Lower leg skin (tissue), 3 donors: ENCODE measurements at regions not wholly inside any gene's neighbourhood (a gene's known extent, or its start where the extent isn't known, plus 50 kb on each side); places are given as distances from the start of the nearest gene placed in this dataset.

ENCODE experiments used
- POLR2A ChIP-seq, 2 donors: fragments of 450-650 bp; IDR thresholded peaks; one replicate each; pipeline ENCODE4 v1.6.1; 2016 to 2017; ENCODE audit warnings: antibody characterized with exemption in 2 of 2, mild to moderate bottlenecking in 1 of 2, moderate library complexity in 1 of 2
- TF ChIP-seq, protein P1 (sequence below), 3 donors: fragments of 450-650 bp; IDR thresholded peaks; one replicate each; pipeline ENCODE4 v1.5.1; 2016; ENCODE audit warnings: antibody characterized with exemption in 3 of 3, mild to moderate bottlenecking in 3 of 3, moderate library complexity in 2 of 3

DNA sequence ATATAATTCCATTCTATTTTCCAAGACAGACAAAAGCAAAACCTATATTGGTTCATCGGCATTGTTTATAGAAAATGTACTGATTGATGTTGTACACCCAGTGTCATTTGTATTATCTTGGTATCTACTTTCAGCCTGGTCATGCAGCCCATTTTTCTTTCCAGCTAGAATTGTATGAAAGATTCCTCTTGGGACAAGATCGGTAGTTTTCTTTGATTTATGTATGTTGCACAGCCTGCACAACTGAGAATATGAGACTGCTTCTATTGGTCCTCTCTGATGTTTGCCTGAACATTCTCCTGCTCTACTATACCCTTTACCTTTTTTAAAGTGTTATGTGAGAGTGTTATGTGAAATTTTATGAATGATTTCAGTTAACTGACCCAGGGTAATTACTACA is 487.7 kb upstream of the PRR20A start:
- TF ChIP-seq, protein P1, sequence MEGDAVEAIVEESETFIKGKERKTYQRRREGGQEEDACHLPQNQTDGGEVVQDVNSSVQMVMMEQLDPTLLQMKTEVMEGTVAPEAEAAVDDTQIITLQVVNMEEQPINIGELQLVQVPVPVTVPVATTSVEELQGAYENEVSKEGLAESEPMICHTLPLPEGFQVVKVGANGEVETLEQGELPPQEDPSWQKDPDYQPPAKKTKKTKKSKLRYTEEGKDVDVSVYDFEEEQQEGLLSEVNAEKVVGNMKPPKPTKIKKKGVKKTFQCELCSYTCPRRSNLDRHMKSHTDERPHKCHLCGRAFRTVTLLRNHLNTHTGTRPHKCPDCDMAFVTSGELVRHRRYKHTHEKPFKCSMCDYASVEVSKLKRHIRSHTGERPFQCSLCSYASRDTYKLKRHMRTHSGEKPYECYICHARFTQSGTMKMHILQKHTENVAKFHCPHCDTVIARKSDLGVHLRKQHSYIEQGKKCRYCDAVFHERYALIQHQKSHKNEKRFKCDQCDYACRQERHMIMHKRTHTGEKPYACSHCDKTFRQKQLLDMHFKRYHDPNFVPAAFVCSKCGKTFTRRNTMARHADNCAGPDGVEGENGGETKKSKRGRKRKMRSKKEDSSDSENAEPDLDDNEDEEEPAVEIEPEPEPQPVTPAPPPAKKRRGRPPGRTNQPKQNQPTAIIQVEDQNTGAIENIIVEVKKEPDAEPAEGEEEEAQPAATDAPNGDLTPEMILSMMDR (IDR thresholded peaks at IDR 0.05), result no peak
- TF ChIP-seq POLR2A (IDR thresholded peaks at IDR 0.05), result no peak
